Ishikawa (cell line): ENCODE measurements at regions not wholly inside any gene's neighbourhood (a gene's known extent, or its start where the extent isn't known, plus 50 kb on each side); places are given as distances from the start of the nearest gene placed in this dataset.

ENCODE experiments used
- CEBPB ChIP-seq: IDR thresholded peaks from 2 replicates; pipeline ENCODE4 v1.6.1; 2012
- CREB1 ChIP-seq: IDR thresholded peaks from 2 replicates; pipeline ENCODE4 v1.6.1; 2012; ENCODE audit warnings: low read depth
- EP300 ChIP-seq: IDR thresholded peaks from 2 replicates; pipeline ENCODE4 v1.6.1; 2012; ENCODE audit warnings: borderline replicate concordance
- FOXM1 ChIP-seq: IDR thresholded peaks from 2 replicates; pipeline ENCODE4 v1.6.1; 2012; ENCODE audit warnings: low read depth, borderline replicate concordance
- MAX ChIP-seq: IDR thresholded peaks from 2 replicates; pipeline ENCODE4 v1.6.1; 2012
- NFIC ChIP-seq: IDR thresholded peaks from 2 replicates; pipeline ENCODE4 v1.6.1; 2012
- RAD21 ChIP-seq: IDR thresholded peaks from 2 replicates; pipeline ENCODE4 v1.6.1; 2012; ENCODE audit warnings: low read depth
- REST ChIP-seq: IDR thresholded peaks from 2 replicates; pipeline ENCODE4 v1.6.1; 2012; ENCODE audit warnings: low read depth, mild to moderate bottlenecking
- TAF1 ChIP-seq: IDR thresholded peaks from 2 replicates; pipeline ENCODE4 v1.6.1; 2012; ENCODE audit warnings: low read depth, mild to moderate bottlenecking
- TEAD4 ChIP-seq: IDR thresholded peaks from 2 replicates; pipeline ENCODE4 v1.6.1; 2012
- USF1 ChIP-seq: IDR thresholded peaks from 2 replicates; pipeline ENCODE4 v1.6.1; 2012
- YY1 ChIP-seq: IDR thresholded peaks from 2 replicates; pipeline ENCODE4 v1.6.1; 2012; ENCODE audit warnings: low read depth

- TF ChIP-seq EP300 (no peak), REST (no peak), MAX (no peak), TAF1 (no peak), RAD21 (no peak), USF1 (no peak), CREB1 (no peak), FOXM1 (no peak), YY1 (no peak), CEBPB (no peak), NFIC (no peak), TEAD4 (no peak)
Observed at GRCh38 chr9:87139099-87139730, 191.9 kb upstream of the GAS1 start.
